SW480 (cell line): ENCODE measurements at regions not wholly inside any gene's neighbourhood (a gene's known extent, or its start where the extent isn't known, plus 50 kb on each side); places are given as distances from the start of the nearest gene placed in this dataset.

Source experiments
- DNase-seq: peaks from one replicate; pipeline ENCODE4 v3.0.0-alpha.2; 2016; ENCODE audit warnings: low spot score

DNA sequence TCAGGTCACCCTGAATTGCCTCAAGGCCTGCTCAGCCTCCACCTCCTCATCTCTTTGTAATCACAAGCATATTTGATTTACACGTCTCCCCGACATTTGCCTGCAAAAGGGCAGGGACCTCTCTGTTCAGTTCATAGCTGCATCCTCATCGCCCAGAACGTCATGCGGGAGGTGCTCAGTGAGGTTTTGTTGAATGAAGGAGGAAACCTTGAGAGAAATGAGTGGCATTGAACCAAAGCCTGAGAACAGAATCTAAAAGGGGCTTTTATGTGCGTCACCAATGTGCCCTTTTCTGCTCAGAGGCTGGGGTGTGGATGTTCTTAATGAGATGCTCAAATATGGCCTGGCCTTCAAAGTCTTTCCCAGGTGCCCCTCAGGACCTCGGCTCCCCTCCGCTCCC, 50.0 kb upstream of the LHX5 start:
- no peak for DNase-seq
